ENCODE measurements at regions not wholly inside any gene's neighbourhood (a gene's known extent, or its start where the extent isn't known, plus 50 kb on each side); places are given as distances from the start of the nearest gene placed in this dataset.
A peak's percentile ranks its signal among the peaks of the same experiment; 100 is the strongest.

DNA sequence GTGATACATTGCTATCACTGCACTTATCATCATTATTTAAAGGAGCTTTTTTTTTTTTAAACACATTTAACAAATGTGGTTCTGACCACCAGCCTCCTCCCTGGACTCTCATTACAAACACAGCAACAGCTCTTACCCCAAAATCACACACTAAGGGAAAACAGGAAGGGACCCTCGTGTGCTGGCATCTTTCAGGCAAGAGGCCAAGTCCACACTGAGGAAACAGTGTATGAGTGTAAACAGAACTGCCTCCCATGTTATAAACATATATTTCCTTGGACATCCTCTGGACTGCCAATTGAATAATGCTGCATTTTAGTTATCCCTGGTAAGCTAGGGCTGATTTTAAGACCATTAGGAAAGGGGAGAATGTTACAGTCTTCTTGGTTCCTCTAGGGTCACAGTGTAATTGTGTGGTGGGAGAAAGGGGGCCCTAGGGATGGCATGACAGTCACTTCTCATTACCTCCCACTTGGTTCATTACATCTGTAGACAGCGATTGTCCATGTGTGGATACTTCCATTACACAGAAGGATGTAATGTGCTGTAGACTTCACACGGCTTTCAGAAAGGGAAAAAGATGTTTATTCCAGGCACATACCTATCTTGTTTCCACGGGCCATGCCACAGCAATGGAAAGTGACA lies 244.6 kb upstream of the TET2 start:
- H3K4me2 ChIP-seq: no peak overlapping the region
- H2AFZ ChIP-seq: no peak overlapping the region
- no peaks in the 10 kb centered on the region for H3K9me2 ChIP-seq (replicated peaks; ENCODE audit: insufficient read depth)
- H3K9me3 ChIP-seq (ENCODE audit: low read depth): no peaks in the 10 kb centered on the region
- H3K4me3 ChIP-seq: no peak overlapping the region
- DNase-seq (ENCODE audit: low spot score): no peak
- H3K4me1 ChIP-seq (ENCODE audit: insufficient read depth): no peaks in the 10 kb centered on the region
- no peak for TF ChIP-seq CTCF (IDR thresholded peaks at IDR 0.05; ENCODE audit: poor library complexity)
- TF ChIP-seq EZH2 (IDR thresholded peaks at IDR 0.05; ENCODE audit: borderline replicate concordance): no peak
- TF ChIP-seq EZH2phosphoT487 (IDR thresholded peaks at IDR 0.05; ENCODE audit: low read depth, severe bottlenecking, unreplicated experiment): no peak
- no peaks in the 10 kb centered on the region for H3K36me3 ChIP-seq (replicated peaks; ENCODE audit: insufficient read depth, low read depth)
- H3K27me3 ChIP-seq: no peaks in the 10 kb centered on the region
- H3K79me2 ChIP-seq: no peaks in the 10 kb centered on the region
- H4K20me1 ChIP-seq (ENCODE audit: insufficient read depth, poor library complexity, severe bottlenecking): no peaks in the 10 kb centered on the region
- peak overlapping the region; percentile 14 for H3K27ac ChIP-seq
- 61% methylated on average over 4 of the region's 4 CpGs for WGBS (ENCODE audit: low lambda C conversion rate, missing lambda C conversion rate)

GRCh38 chr4:104905065-104905464 lies 241.6 kb upstream of the TET2 start:
- no peak for TF ChIP-seq EZH2phosphoT487 (IDR thresholded peaks at IDR 0.05; ENCODE audit: low read depth, severe bottlenecking, unreplicated experiment)
- TF ChIP-seq CTCF (IDR thresholded peaks at IDR 0.05; ENCODE audit: poor library complexity): no peak
- no peak for TF ChIP-seq EZH2 (IDR thresholded peaks at IDR 0.05; ENCODE audit: borderline replicate concordance)
- no peaks in the 10 kb centered on the region for H3K27me3 ChIP-seq
- H3K36me3 ChIP-seq (replicated peaks; ENCODE audit: insufficient read depth, low read depth): no peaks in the 10 kb centered on the region
- H3K9me3 ChIP-seq (ENCODE audit: low read depth): no peaks in the 10 kb centered on the region
- no peak overlapping the region for H2AFZ ChIP-seq
- no peaks in the 10 kb centered on the region for H3K9me2 ChIP-seq (replicated peaks; ENCODE audit: insufficient read depth)
- no peak for DNase-seq (ENCODE audit: low spot score)
- H3K4me2 ChIP-seq: no peak overlapping the region
- no peaks in the 10 kb centered on the region for H4K20me1 ChIP-seq (ENCODE audit: insufficient read depth, poor library complexity, severe bottlenecking)
- no peak overlapping the region for H3K27ac ChIP-seq
- WGBS (ENCODE audit: low lambda C conversion rate, missing lambda C conversion rate): 86% methylated on average over 2 of the region's 2 CpGs
- H3K4me3 ChIP-seq: no peak overlapping the region
- H3K79me2 ChIP-seq: no peaks in the 10 kb centered on the region
- H3K4me1 ChIP-seq (ENCODE audit: insufficient read depth): no peaks in the 10 kb centered on the region

DNA sequence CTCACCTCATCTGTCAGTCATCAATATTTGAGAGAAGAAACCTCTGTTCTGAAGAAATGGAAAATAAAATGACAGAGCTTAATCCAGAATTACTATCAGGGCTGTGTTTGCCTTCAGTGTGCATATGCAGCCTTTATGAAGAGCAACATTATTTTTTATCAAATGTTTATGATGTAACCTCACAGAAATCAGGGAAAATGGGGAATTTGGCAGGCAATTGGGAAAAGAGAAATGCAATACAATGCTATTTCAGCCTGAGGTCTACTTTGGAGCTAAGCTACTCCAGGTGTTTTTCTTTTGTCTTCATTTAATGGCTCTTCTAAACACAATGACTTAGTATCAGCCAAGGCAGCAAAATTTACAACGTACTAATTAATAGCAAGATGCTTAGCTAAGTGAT lies 241.1 kb upstream of the TET2 start:
- H3K27me3 ChIP-seq: no peaks in the 10 kb centered on the region
- DNase-seq (ENCODE audit: low spot score): no peak

More for the DNA sequence above, 241.1 kb upstream of the TET2 start:
- Histone ChIP-seq H3K4me2 (no peak overlapping the region), H3K9me2 (replicated peaks; ENCODE audit: insufficient read depth) (no peaks in the 10 kb centered on the region), H3K79me2 (no peaks in the 10 kb centered on the region), H4K20me1 (ENCODE audit: insufficient read depth, poor library complexity, severe bottlenecking) (no peaks in the 10 kb centered on the region), H3K4me3 (no peak overlapping the region), H3K27ac (no peak overlapping the region), H2AFZ (no peak overlapping the region), H3K4me1 (ENCODE audit: insufficient read depth) (no peaks in the 10 kb centered on the region), H3K9me3 (ENCODE audit: low read depth) (no peaks in the 10 kb centered on the region), H3K36me3 (replicated peaks; ENCODE audit: insufficient read depth, low read depth) (no peaks in the 10 kb centered on the region)
- WGBS (ENCODE audit: low lambda C conversion rate, missing lambda C conversion rate): 58% methylated on average over 1 of the region's 1 CpG
- TF ChIP-seq EZH2 (IDR thresholded peaks at IDR 0.05; ENCODE audit: borderline replicate concordance): no peak
- no peak for TF ChIP-seq CTCF (IDR thresholded peaks at IDR 0.05; ENCODE audit: poor library complexity)
- TF ChIP-seq EZH2phosphoT487 (IDR thresholded peaks at IDR 0.05; ENCODE audit: low read depth, severe bottlenecking, unreplicated experiment): no peak
